Esophagus squamous epithelium (tissue), 4 donors: ENCODE measurements at regions not wholly inside any gene's neighbourhood (a gene's known extent, or its start where the extent isn't known, plus 50 kb on each side); places are given as distances from the start of the nearest gene placed in this dataset.

Experiments
- CTCF ChIP-seq, 6 experiments: fragments of 450-650 bp in 4 of 6; fragments of 200-600 bp in 2 of 6; sonication (generic) in 2 of 6; IDR thresholded peaks; one replicate each; pipeline ENCODE4 v1.5.1; 2016 to 2019; ENCODE audit warnings: antibody characterized with exemption in 6 of 6, mild to moderate bottlenecking in 4 of 6, moderate library complexity in 4 of 6
- POLR2A ChIP-seq, 4 donors: fragments of 450-650 bp; IDR thresholded peaks; one replicate each; pipeline ENCODE4 v1.6.1; 2017; ENCODE audit warnings: antibody characterized with exemption in 4 of 4, mild to moderate bottlenecking in 4 of 4, moderate library complexity in 3 of 4

- TF ChIP-seq CTCF (IDR thresholded peaks at IDR 0.05) (no peak), POLR2A (IDR thresholded peaks at IDR 0.05) (no peak)
Measured at GRCh38 chr3:22836131-22836530, 367.0 kb upstream of the UBE2E2 start.
